ENCODE measurements at regions not wholly inside any gene's neighbourhood (a gene's known extent, or its start where the extent isn't known, plus 50 kb on each side); places are given as distances from the start of the nearest gene placed in this dataset.

- TF ChIP-seq POLR2A (IDR thresholded peaks at IDR 0.05), result no peak
- no peak for TF ChIP-seq CTCF (IDR thresholded peaks at IDR 0.05)
Measured at GRCh38 chr3:127431066-127431465, 143.2 kb upstream of the PRR20G start.
